ENCODE measurements at regions not wholly inside any gene's neighbourhood (a gene's known extent, or its start where the extent isn't known, plus 50 kb on each side); places are given as distances from the start of the nearest gene placed in this dataset.

GRCh38 chr16:55239723-55240122 is 84.3 kb upstream of the IRX6 start:
- no peaks in the 10 kb centered on the region for H3K9me1 ChIP-seq (ENCODE audit: control insufficient read depth, insufficient read depth, low read length)
- H3K9ac ChIP-seq (ENCODE audit: insufficient read depth in 1 of 2, low read depth in 2 of 2, low read length in 2 of 2): no peak overlapping the region
- no peaks in the 10 kb centered on the region for H3K9me3 ChIP-seq (replicated peaks; ENCODE audit: control insufficient read depth, insufficient read depth, low read depth, low read length)
- TF ChIP-seq, protein P1, sequence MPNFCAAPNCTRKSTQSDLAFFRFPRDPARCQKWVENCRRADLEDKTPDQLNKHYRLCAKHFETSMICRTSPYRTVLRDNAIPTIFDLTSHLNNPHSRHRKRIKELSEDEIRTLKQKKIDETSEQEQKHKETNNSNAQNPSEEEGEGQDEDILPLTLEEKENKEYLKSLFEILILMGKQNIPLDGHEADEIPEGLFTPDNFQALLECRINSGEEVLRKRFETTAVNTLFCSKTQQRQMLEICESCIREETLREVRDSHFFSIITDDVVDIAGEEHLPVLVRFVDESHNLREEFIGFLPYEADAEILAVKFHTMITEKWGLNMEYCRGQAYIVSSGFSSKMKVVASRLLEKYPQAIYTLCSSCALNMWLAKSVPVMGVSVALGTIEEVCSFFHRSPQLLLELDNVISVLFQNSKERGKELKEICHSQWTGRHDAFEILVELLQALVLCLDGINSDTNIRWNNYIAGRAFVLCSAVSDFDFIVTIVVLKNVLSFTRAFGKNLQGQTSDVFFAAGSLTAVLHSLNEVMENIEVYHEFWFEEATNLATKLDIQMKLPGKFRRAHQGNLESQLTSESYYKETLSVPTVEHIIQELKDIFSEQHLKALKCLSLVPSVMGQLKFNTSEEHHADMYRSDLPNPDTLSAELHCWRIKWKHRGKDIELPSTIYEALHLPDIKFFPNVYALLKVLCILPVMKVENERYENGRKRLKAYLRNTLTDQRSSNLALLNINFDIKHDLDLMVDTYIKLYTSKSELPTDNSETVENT (CRISPR knock-in tag; IDR thresholded peaks at IDR 0.05): no peak
- TF ChIP-seq ZBTB2 (IDR thresholded peaks at IDR 0.05) (no peak), NR3C1 (CRISPR knock-in tag; IDR thresholded peaks at IDR 0.05) (no peak), KLF1 (tag; IDR thresholded peaks at IDR 0.05) (no peak), RUNX1 (IDR thresholded peaks at IDR 0.05; ENCODE audit: low read depth) (no peak), CHD1 (IDR thresholded peaks at IDR 0.05; ENCODE audit: low read length) (no peak), ZEB2 (IDR thresholded peaks at IDR 0.05) (no peak), HMG20A (CRISPR knock-in tag; conservative IDR thresholded peaks at IDR 0.05) (no peak), E2F1 (CRISPR knock-in tag; IDR thresholded peaks at IDR 0.05) (no peak), NFXL1 (CRISPR knock-in tag; IDR thresholded peaks at IDR 0.05) (no peak), KDM2B (CRISPR knock-in tag; IDR thresholded peaks at IDR 0.05) (no peak), PRPF4 (IDR thresholded peaks at IDR 0.05; ENCODE audit: insufficient read depth, low read depth, low read length, poor library complexity, severe bottlenecking) (no peak)
- TF ChIP-seq, protein P2, sequence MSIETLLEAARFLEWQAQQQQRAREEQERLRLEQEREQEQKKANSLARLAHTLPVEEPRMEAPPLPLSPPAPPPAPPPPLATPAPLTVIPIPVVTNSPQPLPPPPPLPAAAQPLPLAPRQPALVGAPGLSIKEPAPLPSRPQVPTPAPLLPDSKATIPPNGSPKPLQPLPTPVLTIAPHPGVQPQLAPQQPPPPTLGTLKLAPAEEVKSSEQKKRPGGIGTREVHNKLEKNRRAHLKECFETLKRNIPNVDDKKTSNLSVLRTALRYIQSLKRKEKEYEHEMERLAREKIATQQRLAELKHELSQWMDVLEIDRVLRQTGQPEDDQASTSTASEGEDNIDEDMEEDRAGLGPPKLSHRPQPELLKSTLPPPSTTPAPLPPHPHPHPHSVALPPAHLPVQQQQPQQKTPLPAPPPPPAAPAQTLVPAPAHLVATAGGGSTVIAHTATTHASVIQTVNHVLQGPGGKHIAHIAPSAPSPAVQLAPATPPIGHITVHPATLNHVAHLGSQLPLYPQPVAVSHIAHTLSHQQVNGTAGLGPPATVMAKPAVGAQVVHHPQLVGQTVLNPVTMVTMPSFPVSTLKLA (conservative IDR thresholded peaks at IDR 0.05): no peak
- H3K4me1 ChIP-seq (replicated peaks in 1 of 2; ENCODE audit: control insufficient read depth in 2 of 2, insufficient read depth in 2 of 2, low read length in 2 of 2): no peaks in the 10 kb centered on the region
- DNase-seq (ENCODE audit: extremely low read depth in 1 of 4, low spot score in 3 of 4): no peak
- no peak overlapping the region for H3K27ac ChIP-seq (ENCODE audit: extremely low read depth, low read depth, low read length)
- ChIA-PET POLR2A (interaction anchor here (0.8 kb wide), 1 partner anchor 9 kb away, joined by 4 read pairs; no protein-coding TSS in a partner anchor), CTCF (ENCODE audit: low intra/inter-chr PET ratio) (no interaction called here)
- ATAC-seq: no peak
- BruUV-seq (replicated peaks): no TSS peak
- H3K4me2 ChIP-seq (ENCODE audit: insufficient read depth, low read length): no peak overlapping the region
- no peaks in the 10 kb centered on the region; the same call in 1 of the 2 replicates for H4K20me1 ChIP-seq (replicated peaks; ENCODE audit: control insufficient read depth, insufficient read depth, low read length)
- no peak overlapping the region for H3K4me3 ChIP-seq
- no peaks in the 10 kb centered on the region for H3K79me2 ChIP-seq (ENCODE audit: control insufficient read depth, insufficient read depth, low read length)
- no peaks in the 10 kb centered on the region; a peak in 1 of 5 replicates for H3K27me3 ChIP-seq (ENCODE audit: control insufficient read depth in 2 of 2, insufficient read depth in 2 of 2, low read length in 2 of 2)
- FAIRE-seq: no peak
- H2AFZ ChIP-seq (ENCODE audit: low read depth, low read length): no peak overlapping the region
- in situ Hi-C loops (cut with MboI): no loop called here
- H3K36me3 ChIP-seq (ENCODE audit: control insufficient read depth, insufficient read depth, low read length): no peaks in the 10 kb centered on the region
- intact Hi-C loops (cut with micrococcal nuclease): no loop called here

All from K562 (cell line).